DND-41 (cell line): ENCODE measurements at regions not wholly inside any gene's neighbourhood (a gene's known extent, or its start where the extent isn't known, plus 50 kb on each side); places are given as distances from the start of the nearest gene placed in this dataset.

Experiments
- EZH2 ChIP-seq: IDR thresholded peaks from 3 replicates; pipeline ENCODE4 v1.6.1; 2012; ENCODE audit warnings: borderline replicate concordance, low read depth, mild to moderate bottlenecking, moderate library complexity, low read length, inconsistent platforms; ENCODE audit not compliant: severe bottlenecking
- TF ChIP-seq, protein P1 (sequence below): IDR thresholded peaks from 2 replicates; pipeline ENCODE4 v1.5.1; 2012; ENCODE audit warnings: borderline replicate concordance, low read length, moderate library complexity, mild to moderate bottlenecking; ENCODE audit not compliant: poor library complexity, severe bottlenecking; ENCODE audit errors: extremely low read depth

DNA sequence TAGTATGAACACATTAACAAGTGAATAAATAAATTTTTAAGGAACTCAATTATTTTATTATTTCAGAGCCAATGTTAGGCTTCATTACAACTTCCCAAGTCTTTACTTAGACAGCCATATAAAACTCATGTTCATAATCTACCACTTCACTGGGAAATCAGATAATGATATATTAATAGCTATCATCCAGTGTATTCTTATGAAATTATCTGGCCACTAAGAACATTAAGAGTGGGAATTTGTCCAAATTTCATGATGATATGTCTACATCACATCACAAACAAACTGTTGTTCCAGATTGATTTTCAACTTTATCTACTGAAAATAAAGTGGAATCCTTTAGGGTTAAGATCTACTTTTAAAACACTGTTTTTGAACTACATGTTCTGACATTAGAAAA, 668.6 kb downstream of the EFNA5 start:
- TF ChIP-seq, protein P1, sequence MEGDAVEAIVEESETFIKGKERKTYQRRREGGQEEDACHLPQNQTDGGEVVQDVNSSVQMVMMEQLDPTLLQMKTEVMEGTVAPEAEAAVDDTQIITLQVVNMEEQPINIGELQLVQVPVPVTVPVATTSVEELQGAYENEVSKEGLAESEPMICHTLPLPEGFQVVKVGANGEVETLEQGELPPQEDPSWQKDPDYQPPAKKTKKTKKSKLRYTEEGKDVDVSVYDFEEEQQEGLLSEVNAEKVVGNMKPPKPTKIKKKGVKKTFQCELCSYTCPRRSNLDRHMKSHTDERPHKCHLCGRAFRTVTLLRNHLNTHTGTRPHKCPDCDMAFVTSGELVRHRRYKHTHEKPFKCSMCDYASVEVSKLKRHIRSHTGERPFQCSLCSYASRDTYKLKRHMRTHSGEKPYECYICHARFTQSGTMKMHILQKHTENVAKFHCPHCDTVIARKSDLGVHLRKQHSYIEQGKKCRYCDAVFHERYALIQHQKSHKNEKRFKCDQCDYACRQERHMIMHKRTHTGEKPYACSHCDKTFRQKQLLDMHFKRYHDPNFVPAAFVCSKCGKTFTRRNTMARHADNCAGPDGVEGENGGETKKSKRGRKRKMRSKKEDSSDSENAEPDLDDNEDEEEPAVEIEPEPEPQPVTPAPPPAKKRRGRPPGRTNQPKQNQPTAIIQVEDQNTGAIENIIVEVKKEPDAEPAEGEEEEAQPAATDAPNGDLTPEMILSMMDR: no peak
- no peak for TF ChIP-seq EZH2
